ENCODE measurements at regions not wholly inside any gene's neighbourhood (a gene's known extent, or its start where the extent isn't known, plus 50 kb on each side); places are given as distances from the start of the nearest gene placed in this dataset.

DNA sequence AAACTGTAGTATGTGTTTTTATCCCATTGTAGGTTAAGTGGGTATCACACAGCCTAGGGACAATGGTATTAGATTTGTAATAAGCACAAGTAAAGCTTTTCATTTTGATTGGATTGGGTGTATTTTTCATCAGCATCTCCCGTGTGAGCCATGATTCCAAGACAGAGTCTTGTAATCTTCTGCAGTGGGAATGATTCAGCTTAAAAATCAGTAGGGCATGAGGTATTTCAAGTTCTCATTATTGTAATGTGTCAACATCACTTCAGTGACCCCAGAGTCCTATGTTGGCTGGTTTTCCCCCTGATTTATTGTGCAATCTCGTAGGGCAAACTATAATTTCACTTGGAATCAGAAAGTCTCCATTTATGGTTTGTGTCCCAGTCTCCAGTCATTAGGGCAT lies 833.2 kb upstream of the RBFOX1 start:
- TF ChIP-seq TOX (CRISPR knock-in tag; IDR thresholded peaks at IDR 0.05; ENCODE audit: borderline replicate concordance) (no peak), PATZ1 (CRISPR knock-in tag; IDR thresholded peaks at IDR 0.05; ENCODE audit: borderline replicate concordance) (no peak), RARB (CRISPR knock-in tag; IDR thresholded peaks at IDR 0.05) (no peak), ZNF565 (CRISPR knock-in tag; conservative IDR thresholded peaks at IDR 0.05; ENCODE audit: low read depth) (no peak), ARNTL (CRISPR knock-in tag; IDR thresholded peaks at IDR 0.05; ENCODE audit: borderline replicate concordance, low read depth) (no peak), OSR1 (CRISPR knock-in tag; IDR thresholded peaks at IDR 0.05) (no peak), ZFP3 (CRISPR knock-in tag; IDR thresholded peaks at IDR 0.05) (no peak)
- TF ChIP-seq, protein P1, sequence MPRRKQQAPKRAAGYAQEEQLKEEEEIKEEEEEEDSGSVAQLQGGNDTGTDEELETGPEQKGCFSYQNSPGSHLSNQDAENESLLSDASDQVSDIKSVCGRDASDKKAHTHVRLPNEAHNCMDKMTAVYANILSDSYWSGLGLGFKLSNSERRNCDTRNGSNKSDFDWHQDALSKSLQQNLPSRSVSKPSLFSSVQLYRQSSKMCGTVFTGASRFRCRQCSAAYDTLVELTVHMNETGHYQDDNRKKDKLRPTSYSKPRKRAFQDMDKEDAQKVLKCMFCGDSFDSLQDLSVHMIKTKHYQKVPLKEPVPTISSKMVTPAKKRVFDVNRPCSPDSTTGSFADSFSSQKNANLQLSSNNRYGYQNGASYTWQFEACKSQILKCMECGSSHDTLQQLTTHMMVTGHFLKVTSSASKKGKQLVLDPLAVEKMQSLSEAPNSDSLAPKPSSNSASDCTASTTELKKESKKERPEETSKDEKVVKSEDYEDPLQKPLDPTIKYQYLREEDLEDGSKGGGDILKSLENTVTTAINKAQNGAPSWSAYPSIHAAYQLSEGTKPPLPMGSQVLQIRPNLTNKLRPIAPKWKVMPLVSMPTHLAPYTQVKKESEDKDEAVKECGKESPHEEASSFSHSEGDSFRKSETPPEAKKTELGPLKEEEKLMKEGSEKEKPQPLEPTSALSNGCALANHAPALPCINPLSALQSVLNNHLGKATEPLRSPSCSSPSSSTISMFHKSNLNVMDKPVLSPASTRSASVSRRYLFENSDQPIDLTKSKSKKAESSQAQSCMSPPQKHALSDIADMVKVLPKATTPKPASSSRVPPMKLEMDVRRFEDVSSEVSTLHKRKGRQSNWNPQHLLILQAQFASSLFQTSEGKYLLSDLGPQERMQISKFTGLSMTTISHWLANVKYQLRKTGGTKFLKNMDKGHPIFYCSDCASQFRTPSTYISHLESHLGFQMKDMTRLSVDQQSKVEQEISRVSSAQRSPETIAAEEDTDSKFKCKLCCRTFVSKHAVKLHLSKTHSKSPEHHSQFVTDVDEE (CRISPR knock-in tag; IDR thresholded peaks at IDR 0.05), result no peak
- TF ChIP-seq, protein P2, sequence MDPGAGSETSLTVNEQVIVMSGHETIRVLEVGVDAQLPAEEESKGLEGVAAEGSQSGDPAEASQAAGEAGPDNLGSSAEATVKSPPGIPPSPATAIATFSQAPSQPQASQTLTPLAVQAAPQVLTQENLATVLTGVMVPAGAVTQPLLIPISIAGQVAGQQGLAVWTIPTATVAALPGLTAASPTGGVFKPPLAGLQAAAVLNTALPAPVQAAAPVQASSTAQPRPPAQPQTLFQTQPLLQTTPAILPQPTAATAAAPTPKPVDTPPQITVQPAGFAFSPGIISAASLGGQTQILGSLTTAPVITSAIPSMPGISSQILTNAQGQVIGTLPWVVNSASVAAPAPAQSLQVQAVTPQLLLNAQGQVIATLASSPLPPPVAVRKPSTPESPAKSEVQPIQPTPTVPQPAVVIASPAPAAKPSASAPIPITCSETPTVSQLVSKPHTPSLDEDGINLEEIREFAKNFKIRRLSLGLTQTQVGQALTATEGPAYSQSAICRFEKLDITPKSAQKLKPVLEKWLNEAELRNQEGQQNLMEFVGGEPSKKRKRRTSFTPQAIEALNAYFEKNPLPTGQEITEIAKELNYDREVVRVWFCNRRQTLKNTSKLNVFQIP (CRISPR knock-in tag; IDR thresholded peaks at IDR 0.05; ENCODE audit: borderline replicate concordance, low read depth), result no peak

Data from SK-N-SH treated with all-trans-retinoic acid at 6 μM for 48 hours (cell line).